ENCODE measurements at regions not wholly inside any gene's neighbourhood (a gene's known extent, or its start where the extent isn't known, plus 50 kb on each side); places are given as distances from the start of the nearest gene placed in this dataset.
"Not testable (repeated sequence)": the region's sequence is repeated elsewhere in the genome, so short reads cannot be mapped to it uniquely, and the experiment has no call there.

GRCh38 chr4:58301376-58301999 is 1191.3 kb upstream of the IGFBP7 start:
- no peaks in the 10 kb centered on the region for H3K36me3 Mint-ChIP-seq (ENCODE audit: insufficient read depth, unreplicated experiment)

DNA sequence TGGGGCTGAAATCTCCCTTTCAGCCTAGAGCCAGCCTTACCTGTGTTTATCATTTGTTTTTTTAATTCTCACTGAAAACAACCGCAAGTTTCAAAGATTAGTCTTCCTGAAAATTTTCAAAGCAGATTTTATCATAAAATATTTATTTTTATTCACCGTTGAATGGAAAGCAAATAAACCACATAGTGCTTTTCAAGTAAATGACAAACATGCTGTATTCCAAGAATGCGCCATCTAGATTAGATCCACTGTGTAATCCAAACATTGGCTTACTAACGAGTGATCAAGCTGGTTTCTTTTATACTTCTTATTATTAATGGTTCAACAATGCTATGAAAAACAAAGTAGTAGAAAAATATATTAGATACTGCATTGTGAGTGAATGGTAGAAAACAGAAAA is 1176.2 kb upstream of the IGFBP7 start:
- no peak for DNase-seq
- Mint-ChIP-seq H3K4me1 (ENCODE audit: low read depth, unreplicated experiment) (no peaks in the 10 kb centered on the region), H3K36me3 (ENCODE audit: insufficient read depth, unreplicated experiment) (no peaks in the 10 kb centered on the region), H3K4me3 (ENCODE audit: low read depth, unreplicated experiment) (no peak overlapping the region), H3K27me3 (ENCODE audit: unreplicated experiment) (no peaks in the 10 kb centered on the region), H3K27ac (ENCODE audit: unreplicated experiment) (no peak overlapping the region), H3K9me3 (ENCODE audit: low read depth, unreplicated experiment) (peaks cover 7% of the 10 kb centered on the region)
- no TSS peak for BruUV-seq (replicated peaks)
- CTCF ChIA-PET: no interaction called here
- intact Hi-C loops (cut with micrococcal nuclease; ENCODE audit: unreplicated experiment): no loop called here
- TF ChIP-seq, protein P1, sequence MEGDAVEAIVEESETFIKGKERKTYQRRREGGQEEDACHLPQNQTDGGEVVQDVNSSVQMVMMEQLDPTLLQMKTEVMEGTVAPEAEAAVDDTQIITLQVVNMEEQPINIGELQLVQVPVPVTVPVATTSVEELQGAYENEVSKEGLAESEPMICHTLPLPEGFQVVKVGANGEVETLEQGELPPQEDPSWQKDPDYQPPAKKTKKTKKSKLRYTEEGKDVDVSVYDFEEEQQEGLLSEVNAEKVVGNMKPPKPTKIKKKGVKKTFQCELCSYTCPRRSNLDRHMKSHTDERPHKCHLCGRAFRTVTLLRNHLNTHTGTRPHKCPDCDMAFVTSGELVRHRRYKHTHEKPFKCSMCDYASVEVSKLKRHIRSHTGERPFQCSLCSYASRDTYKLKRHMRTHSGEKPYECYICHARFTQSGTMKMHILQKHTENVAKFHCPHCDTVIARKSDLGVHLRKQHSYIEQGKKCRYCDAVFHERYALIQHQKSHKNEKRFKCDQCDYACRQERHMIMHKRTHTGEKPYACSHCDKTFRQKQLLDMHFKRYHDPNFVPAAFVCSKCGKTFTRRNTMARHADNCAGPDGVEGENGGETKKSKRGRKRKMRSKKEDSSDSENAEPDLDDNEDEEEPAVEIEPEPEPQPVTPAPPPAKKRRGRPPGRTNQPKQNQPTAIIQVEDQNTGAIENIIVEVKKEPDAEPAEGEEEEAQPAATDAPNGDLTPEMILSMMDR (IDR thresholded peaks at IDR 0.05; ENCODE audit: unreplicated experiment): no peak

More at GRCh38 chr4:58301376-58301999, 1191.3 kb upstream of the IGFBP7 start:
- no peak for DNase-seq
- intact Hi-C loops (cut with micrococcal nuclease; ENCODE audit: unreplicated experiment): no loop called here
- CTCF ChIA-PET: no interaction called here
- H3K4me3 Mint-ChIP-seq (ENCODE audit: low read depth, unreplicated experiment): no peak overlapping the region
- peaks cover 7% of the 10 kb centered on the region for H3K9me3 Mint-ChIP-seq (ENCODE audit: low read depth, unreplicated experiment)
- BruUV-seq (replicated peaks): no TSS peak
- H3K27ac Mint-ChIP-seq (ENCODE audit: unreplicated experiment): no peak overlapping the region
- no peaks in the 10 kb centered on the region for H3K27me3 Mint-ChIP-seq (ENCODE audit: unreplicated experiment)
- TF ChIP-seq, protein P1 (IDR thresholded peaks at IDR 0.05; ENCODE audit: unreplicated experiment): no peak
- H3K4me1 Mint-ChIP-seq (ENCODE audit: low read depth, unreplicated experiment): no peaks in the 10 kb centered on the region

- DNase-seq; H3K9me3 Mint-ChIP-seq (ENCODE audit: low read depth, unreplicated experiment); intact Hi-C loops (cut with micrococcal nuclease; ENCODE audit: unreplicated experiment); H3K27ac Mint-ChIP-seq (ENCODE audit: unreplicated experiment); H3K36me3 Mint-ChIP-seq (ENCODE audit: insufficient read depth, unreplicated experiment); H3K27me3 Mint-ChIP-seq (ENCODE audit: unreplicated experiment); H3K4me3 Mint-ChIP-seq (ENCODE audit: low read depth, unreplicated experiment); H3K4me1 Mint-ChIP-seq (ENCODE audit: low read depth, unreplicated experiment); BruUV-seq (replicated peaks); CTCF ChIA-PET: not testable (repeated sequence)
Observed at GRCh38 chr4:58280928-58281327, 1170.7 kb upstream of the IGFBP7 start.

- H3K4me1 Mint-ChIP-seq (ENCODE audit: low read depth, unreplicated experiment): no peaks in the 10 kb centered on the region
- CTCF ChIA-PET: no interaction called here
- no peak overlapping the region for H3K27ac Mint-ChIP-seq (ENCODE audit: unreplicated experiment)
- H3K4me3 Mint-ChIP-seq (ENCODE audit: low read depth, unreplicated experiment): no peak overlapping the region
- TF ChIP-seq, protein P1 (IDR thresholded peaks at IDR 0.05; ENCODE audit: unreplicated experiment): no peak
- H3K9me3 Mint-ChIP-seq (ENCODE audit: low read depth, unreplicated experiment): peaks cover 5% of the 10 kb centered on the region
- H3K36me3 Mint-ChIP-seq (ENCODE audit: insufficient read depth, unreplicated experiment): no peaks in the 10 kb centered on the region
- intact Hi-C loops (cut with micrococcal nuclease; ENCODE audit: unreplicated experiment): no loop called here
- DNase-seq: no peak
- no peaks in the 10 kb centered on the region for H3K27me3 Mint-ChIP-seq (ENCODE audit: unreplicated experiment)
- BruUV-seq (replicated peaks): no TSS peak
Observed at GRCh38 chr4:58275856-58276255, 1165.7 kb upstream of the IGFBP7 start.

DNA sequence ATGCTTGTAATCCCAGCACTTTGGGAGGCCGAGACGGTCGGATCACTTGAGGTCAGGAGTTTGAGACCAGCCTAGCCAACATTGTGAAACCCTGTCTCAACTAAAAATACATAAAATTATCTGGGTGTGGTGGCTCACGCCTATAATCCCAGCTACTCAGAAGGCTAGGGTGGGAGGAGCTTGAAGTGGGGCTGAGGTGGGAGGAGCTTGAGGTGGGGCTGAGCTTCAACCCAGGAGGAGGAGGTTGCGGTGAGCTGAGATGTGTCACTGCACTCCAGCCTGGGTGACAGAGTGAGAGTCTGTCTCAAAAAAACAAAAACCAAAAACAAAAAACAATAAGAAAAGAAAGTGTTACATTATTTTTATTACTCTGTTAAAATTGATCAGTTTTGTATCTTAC is 1164.4 kb upstream of the IGFBP7 start:
- no peak for DNase-seq
- no peaks in the 10 kb centered on the region for H3K4me1 Mint-ChIP-seq (ENCODE audit: low read depth, unreplicated experiment)
- intact Hi-C loops (cut with micrococcal nuclease; ENCODE audit: unreplicated experiment): no loop called here

More for the DNA sequence above, 1164.4 kb upstream of the IGFBP7 start:
- Mint-ChIP-seq H3K36me3 (ENCODE audit: insufficient read depth, unreplicated experiment) (no peaks in the 10 kb centered on the region), H3K27me3 (ENCODE audit: unreplicated experiment) (no peaks in the 10 kb centered on the region), H3K9me3 (ENCODE audit: low read depth, unreplicated experiment) (peaks cover 3% of the 10 kb centered on the region), H3K27ac (ENCODE audit: unreplicated experiment) (no peak overlapping the region), H3K4me3 (ENCODE audit: low read depth, unreplicated experiment) (no peak overlapping the region)
- CTCF ChIA-PET: no interaction called here
- BruUV-seq (replicated peaks): no TSS peak
- TF ChIP-seq, protein P1 (IDR thresholded peaks at IDR 0.05; ENCODE audit: unreplicated experiment): no peak

Data from Calu3 (cell line).